Left lung (tissue), 4 donors: ENCODE measurements at regions not wholly inside any gene's neighbourhood (a gene's known extent, or its start where the extent isn't known, plus 50 kb on each side); places are given as distances from the start of the nearest gene placed in this dataset.
A peak's percentile ranks its signal among the peaks of the same experiment; 100 is the strongest.

Experiments
- ATAC-seq: fragments of 200-7000 bp; cut with Tn5 transposase; one replicate; pipeline ENCODE4 v1.9.1; 2020; ENCODE audit warnings: moderate library complexity
- DNase-seq, 4 donors: peaks; one replicate each; pipeline ENCODE4 v3.0.0-alpha.2; 2013 to 2020
- H3K27ac ChIP-seq, 2 donors: fragments of 200-600 bp; sonication (generic) in 1 of 2; one replicate each; pipeline versions ENCODE4 v1.5.0 to v1.8.0; 2020 to 2021
- H3K27me3 ChIP-seq, 2 donors: fragments of 200-600 bp; sonication (generic) in 1 of 2; one replicate each; pipeline versions ENCODE4 v1.5.0 to v1.8.0; 2020 to 2021
- H3K36me3 ChIP-seq, 2 donors: fragments of 200-600 bp; sonication (generic) in 1 of 2; one replicate each; pipeline versions ENCODE4 v1.5.0 to v1.8.0; 2020 to 2021
- H3K4me1 ChIP-seq, 2 donors: fragments of 200-600 bp; one replicate each; pipeline ENCODE4 v1.8.0; 2021
- H3K4me3 ChIP-seq, 2 donors: fragments of 200-600 bp; sonication (generic) in 1 of 2; one replicate each; pipeline versions ENCODE4 v1.5.0 to v1.8.0; 2020 to 2021; ENCODE audit warnings: mild to moderate bottlenecking in 1 of 2
- H3K9me3 ChIP-seq, 2 donors: fragments of 200-600 bp; sonication (generic) in 1 of 2; one replicate each; pipeline versions ENCODE4 v1.5.0 to v1.8.0; 2020 to 2021
- CTCF ChIP-seq, 2 donors: fragments of 200-600 bp; sonication (generic) in 1 of 2; IDR thresholded peaks; one replicate each; pipeline versions ENCODE4 v1.5.0 to v1.8.0; 2021; ENCODE audit warnings: antibody characterized with exemption in 2 of 2
- intact Hi-C, 2 donors: fragments of 100-400 bp; cut with DNase I; formaldehyde crosslinking; loops; one replicate each; pipeline versions ENCODE4 v1.11.2 to v1.14.2; 2022
- donor health status: DM: no; HTN: yes; CAD: no.
- donor health status: DM: no; HTN: no; CAD: no.

GRCh38 chr13:109281017-109281902, 505.1 kb downstream of the IRS2 start:
- H3K4me3 ChIP-seq, result no peak overlapping the region
- H3K4me1 ChIP-seq, result no peaks in the 10 kb centered on the region
- no peak for TF ChIP-seq CTCF (IDR thresholded peaks at IDR 0.05)
- no peak for DNase-seq
- no peak overlapping the region for H3K27ac ChIP-seq
- H3K9me3 ChIP-seq, result no peaks in the 10 kb centered on the region
- no peaks in the 10 kb centered on the region for H3K27me3 ChIP-seq
- intact Hi-C loops, result no loop called here
- H3K36me3 ChIP-seq, result no peaks in the 10 kb centered on the region
- ATAC-seq, result no peak

GRCh38 chr13:109276261-109276660, 510.1 kb downstream of the IRS2 start:
- Histone ChIP-seq H3K9me3 (no peaks in the 10 kb centered on the region), H3K36me3 (no peaks in the 10 kb centered on the region), H3K4me1 (peaks cover 0 to 2% of the 10 kb centered on the region in 2 donors), H3K27me3 (no peaks in the 10 kb centered on the region), H3K27ac (no peak overlapping the region), H3K4me3 (no peak overlapping the region)
- ATAC-seq (no peak), DNase-seq (no peak)
- no peak for TF ChIP-seq CTCF (IDR thresholded peaks at IDR 0.05)
- intact Hi-C loops, result no loop called here

- DNase-seq, result peak in 1 of 4 donors; percentile 15
Measured at GRCh38 chr13:109275852-109276251, 510.5 kb downstream of the IRS2 start.

GRCh38 chr13:109275139-109275745, 511.1 kb downstream of the IRS2 start:
- peaks cover 0 to 2% of the 10 kb centered on the region in 2 donors for H3K4me1 ChIP-seq
- no peaks in the 10 kb centered on the region for H3K27me3 ChIP-seq
- no peak for ATAC-seq
- no peak for DNase-seq
- H3K4me3 ChIP-seq, result no peak overlapping the region
- no peaks in the 10 kb centered on the region for H3K36me3 ChIP-seq
- H3K27ac ChIP-seq, result no peak overlapping the region
- H3K9me3 ChIP-seq, result no peaks in the 10 kb centered on the region
- intact Hi-C loops, result no loop called here
- TF ChIP-seq CTCF (IDR thresholded peaks at IDR 0.05), result no peak

More at GRCh38 chr13:109275852-109276251, 510.5 kb downstream of the IRS2 start:
- H3K27ac ChIP-seq, result no peak overlapping the region
- H3K27me3 ChIP-seq, result no peaks in the 10 kb centered on the region
- no peaks in the 10 kb centered on the region for H3K36me3 ChIP-seq
- intact Hi-C loops, result no loop called here
- peak; percentile 12 for ATAC-seq
- no peak for TF ChIP-seq CTCF (IDR thresholded peaks at IDR 0.05)
- H3K9me3 ChIP-seq, result no peaks in the 10 kb centered on the region
- H3K4me1 ChIP-seq, result peaks cover 0 to 2% of the 10 kb centered on the region in 2 donors
- no peak overlapping the region for H3K4me3 ChIP-seq

- no peaks in the 10 kb centered on the region for H3K9me3 ChIP-seq
- H3K4me1 ChIP-seq, result peaks cover 0 to 2% of the 10 kb centered on the region in 2 donors
- TF ChIP-seq CTCF (IDR thresholded peaks at IDR 0.05), result no peak
- no peaks in the 10 kb centered on the region for H3K27me3 ChIP-seq
- H3K4me3 ChIP-seq, result no peak overlapping the region
- H3K27ac ChIP-seq, result peak overlapping the region in 1 of 2 donors; percentile 10
- intact Hi-C loops, result no loop called here
- ATAC-seq, result peak; percentile 73
- DNase-seq, result no peak
- no peaks in the 10 kb centered on the region for H3K36me3 ChIP-seq
Measured at GRCh38 chr13:109274188-109274821, 512.1 kb downstream of the IRS2 start.
